ENCODE measurements at regions not wholly inside any gene's neighbourhood (a gene's known extent, or its start where the extent isn't known, plus 50 kb on each side); places are given as distances from the start of the nearest gene placed in this dataset.

- TF ChIP-seq ZC3H10 (CRISPR knock-in tag; IDR thresholded peaks at IDR 0.05) = no peak
- TF ChIP-seq, protein P1, sequence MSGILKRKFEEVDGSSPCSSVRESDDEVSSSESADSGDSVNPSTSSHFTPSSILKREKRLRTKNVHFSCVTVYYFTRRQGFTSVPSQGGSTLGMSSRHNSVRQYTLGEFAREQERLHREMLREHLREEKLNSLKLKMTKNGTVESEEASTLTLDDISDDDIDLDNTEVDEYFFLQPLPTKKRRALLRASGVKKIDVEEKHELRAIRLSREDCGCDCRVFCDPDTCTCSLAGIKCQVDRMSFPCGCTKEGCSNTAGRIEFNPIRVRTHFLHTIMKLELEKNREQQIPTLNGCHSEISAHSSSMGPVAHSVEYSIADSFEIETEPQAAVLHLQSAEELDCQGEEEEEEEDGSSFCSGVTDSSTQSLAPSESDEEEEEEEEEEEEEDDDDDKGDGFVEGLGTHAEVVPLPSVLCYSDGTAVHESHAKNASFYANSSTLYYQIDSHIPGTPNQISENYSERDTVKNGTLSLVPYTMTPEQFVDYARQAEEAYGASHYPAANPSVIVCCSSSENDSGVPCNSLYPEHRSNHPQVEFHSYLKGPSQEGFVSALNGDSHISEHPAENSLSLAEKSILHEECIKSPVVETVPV (CRISPR knock-in tag; IDR thresholded peaks at IDR 0.05) = no peak
- no peak for TF ChIP-seq ISL1 (CRISPR knock-in tag; IDR thresholded peaks at IDR 0.05)
- TF ChIP-seq ARNTL (CRISPR knock-in tag; IDR thresholded peaks at IDR 0.05; ENCODE audit: borderline replicate concordance, low read depth) = no peak
- TF ChIP-seq ZFP3 (CRISPR knock-in tag; IDR thresholded peaks at IDR 0.05) = no peak
- TF ChIP-seq ESRRG (CRISPR knock-in tag; IDR thresholded peaks at IDR 0.05) = no peak
- TF ChIP-seq, protein P2, sequence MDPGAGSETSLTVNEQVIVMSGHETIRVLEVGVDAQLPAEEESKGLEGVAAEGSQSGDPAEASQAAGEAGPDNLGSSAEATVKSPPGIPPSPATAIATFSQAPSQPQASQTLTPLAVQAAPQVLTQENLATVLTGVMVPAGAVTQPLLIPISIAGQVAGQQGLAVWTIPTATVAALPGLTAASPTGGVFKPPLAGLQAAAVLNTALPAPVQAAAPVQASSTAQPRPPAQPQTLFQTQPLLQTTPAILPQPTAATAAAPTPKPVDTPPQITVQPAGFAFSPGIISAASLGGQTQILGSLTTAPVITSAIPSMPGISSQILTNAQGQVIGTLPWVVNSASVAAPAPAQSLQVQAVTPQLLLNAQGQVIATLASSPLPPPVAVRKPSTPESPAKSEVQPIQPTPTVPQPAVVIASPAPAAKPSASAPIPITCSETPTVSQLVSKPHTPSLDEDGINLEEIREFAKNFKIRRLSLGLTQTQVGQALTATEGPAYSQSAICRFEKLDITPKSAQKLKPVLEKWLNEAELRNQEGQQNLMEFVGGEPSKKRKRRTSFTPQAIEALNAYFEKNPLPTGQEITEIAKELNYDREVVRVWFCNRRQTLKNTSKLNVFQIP (CRISPR knock-in tag; IDR thresholded peaks at IDR 0.05; ENCODE audit: borderline replicate concordance, low read depth) = no peak
Observed at GRCh38 chr4:23999714-24000469, 110.0 kb upstream of the PPARGC1A start.
